ENCODE measurements at regions not wholly inside any gene's neighbourhood (a gene's known extent, or its start where the extent isn't known, plus 50 kb on each side); places are given as distances from the start of the nearest gene placed in this dataset.
A peak's percentile ranks its signal among the peaks of the same experiment; 100 is the strongest.

DNA sequence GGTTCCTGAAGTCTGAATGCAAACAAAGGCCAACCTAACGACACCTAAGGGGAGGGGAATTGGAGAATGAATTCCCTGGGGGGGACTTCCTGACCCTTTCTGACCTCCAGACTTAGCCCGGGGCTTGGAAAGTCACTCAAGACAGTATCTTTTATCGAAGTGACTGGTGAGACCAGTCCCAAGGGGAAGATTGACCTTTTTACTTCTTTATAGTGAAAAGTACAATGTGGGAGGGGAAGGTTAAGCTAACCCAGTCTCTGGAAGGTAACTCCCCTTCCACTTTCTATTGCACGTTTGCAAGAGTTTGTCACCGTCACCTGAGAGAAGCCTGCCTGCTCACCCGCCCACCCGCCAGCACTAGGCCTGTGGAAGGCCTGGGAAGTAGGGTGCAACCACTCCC is 111.9 kb downstream of the EFNB2 start:
- no peak for DNase-seq (ENCODE audit: low read depth)
- TF ChIP-seq, protein P1, sequence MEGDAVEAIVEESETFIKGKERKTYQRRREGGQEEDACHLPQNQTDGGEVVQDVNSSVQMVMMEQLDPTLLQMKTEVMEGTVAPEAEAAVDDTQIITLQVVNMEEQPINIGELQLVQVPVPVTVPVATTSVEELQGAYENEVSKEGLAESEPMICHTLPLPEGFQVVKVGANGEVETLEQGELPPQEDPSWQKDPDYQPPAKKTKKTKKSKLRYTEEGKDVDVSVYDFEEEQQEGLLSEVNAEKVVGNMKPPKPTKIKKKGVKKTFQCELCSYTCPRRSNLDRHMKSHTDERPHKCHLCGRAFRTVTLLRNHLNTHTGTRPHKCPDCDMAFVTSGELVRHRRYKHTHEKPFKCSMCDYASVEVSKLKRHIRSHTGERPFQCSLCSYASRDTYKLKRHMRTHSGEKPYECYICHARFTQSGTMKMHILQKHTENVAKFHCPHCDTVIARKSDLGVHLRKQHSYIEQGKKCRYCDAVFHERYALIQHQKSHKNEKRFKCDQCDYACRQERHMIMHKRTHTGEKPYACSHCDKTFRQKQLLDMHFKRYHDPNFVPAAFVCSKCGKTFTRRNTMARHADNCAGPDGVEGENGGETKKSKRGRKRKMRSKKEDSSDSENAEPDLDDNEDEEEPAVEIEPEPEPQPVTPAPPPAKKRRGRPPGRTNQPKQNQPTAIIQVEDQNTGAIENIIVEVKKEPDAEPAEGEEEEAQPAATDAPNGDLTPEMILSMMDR (IDR thresholded peaks at IDR 0.05; ENCODE audit: insufficient read depth, low read depth, low read length), result no peak
- Histone ChIP-seq H3K27me3 (ENCODE audit: control insufficient read depth, insufficient read depth, low read length) (no peaks in the 10 kb centered on the region), H3K4me3 (ENCODE audit: low read depth, low read length) (no peak overlapping the region), H3K36me3 (ENCODE audit: control insufficient read depth, insufficient read depth, low read length) (no peaks in the 10 kb centered on the region)
- POLR2A ChIA-PET, result no interaction called here
- CTCF ChIA-PET, result no interaction called here

DNA sequence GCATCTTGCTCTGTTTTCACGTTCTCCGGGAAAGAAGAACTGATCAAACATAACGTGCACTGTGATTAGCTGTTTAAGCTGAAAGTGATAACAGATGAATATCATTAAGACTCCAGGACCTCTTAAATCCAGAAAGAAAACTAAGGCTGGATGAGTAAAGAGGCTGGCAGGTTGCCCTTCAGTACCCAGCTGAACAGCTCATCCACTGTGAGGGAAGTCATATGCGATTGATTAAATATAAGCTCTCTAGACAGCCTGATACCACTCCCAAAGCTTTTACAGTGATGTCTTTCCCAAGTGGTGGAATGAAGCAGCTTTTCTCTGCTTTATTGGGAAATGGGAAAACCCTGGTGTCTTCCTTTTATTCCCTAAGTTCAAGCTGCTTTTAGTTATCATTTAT is 116.9 kb downstream of the EFNB2 start:
- no peaks in the 10 kb centered on the region for H3K36me3 ChIP-seq (ENCODE audit: control insufficient read depth, insufficient read depth, low read length)
- H3K27me3 ChIP-seq (ENCODE audit: control insufficient read depth, insufficient read depth, low read length), result peaks cover 2% of the 10 kb centered on the region
- POLR2A ChIA-PET, result no interaction called here
- DNase-seq (ENCODE audit: low read depth), result peak; percentile 77
- CTCF ChIA-PET, result no interaction called here
- TF ChIP-seq, protein P1 (IDR thresholded peaks at IDR 0.05; ENCODE audit: insufficient read depth, low read depth, low read length), result no peak
- H3K4me3 ChIP-seq (ENCODE audit: low read depth, low read length), result no peak overlapping the region

DNA sequence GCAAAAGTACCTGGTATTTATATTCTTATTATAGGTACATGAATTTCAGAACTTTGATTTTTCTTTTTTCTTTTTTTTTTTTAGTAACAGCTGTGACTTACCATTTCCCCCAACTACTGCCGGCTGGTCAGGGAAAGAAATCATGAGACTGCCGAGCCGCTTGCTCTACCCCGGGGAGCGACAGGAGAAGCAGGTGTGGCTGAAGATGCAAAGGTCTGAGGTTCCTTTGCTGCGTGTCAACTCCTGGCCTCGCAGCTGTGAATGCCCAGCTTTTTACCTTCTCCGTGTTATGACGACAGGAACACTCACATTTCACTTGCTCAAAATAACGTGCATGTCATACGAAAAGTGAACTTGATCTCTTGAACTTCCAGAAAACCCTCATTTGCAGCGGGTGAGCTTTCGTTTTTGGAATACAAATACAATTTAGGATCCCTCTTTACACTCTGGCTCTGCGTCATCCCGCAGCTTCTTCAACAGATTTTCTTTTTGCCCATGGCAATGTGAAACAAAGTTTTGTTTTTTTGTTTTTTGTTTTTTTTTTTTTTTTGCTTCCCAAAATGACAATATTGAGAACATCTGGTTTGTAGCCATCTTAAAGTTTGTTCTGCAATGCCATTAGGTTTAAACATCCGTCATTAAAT is 117.9 kb downstream of the EFNB2 start:
- no peak for DNase-seq (ENCODE audit: low read depth)

DNA sequence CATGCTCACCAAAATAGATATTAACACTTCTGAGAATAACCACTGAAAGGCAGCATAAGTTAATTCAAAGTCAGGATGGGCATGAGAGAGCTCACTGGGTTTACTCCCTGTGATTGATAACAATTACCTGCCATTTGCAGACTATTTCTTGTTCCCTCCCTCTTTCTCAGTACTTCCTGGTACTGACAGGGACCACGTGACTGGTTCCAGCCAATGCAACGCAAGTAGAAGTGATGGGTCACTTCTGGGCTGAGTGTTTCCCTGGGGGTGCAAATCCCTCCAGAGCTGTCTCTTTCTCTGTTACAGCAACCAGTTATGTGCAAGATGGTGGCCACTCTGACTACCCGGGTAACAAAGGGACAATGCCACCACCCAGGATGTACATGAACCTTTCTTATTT is 118.8 kb downstream of the EFNB2 start:
- CTCF ChIA-PET, result no interaction called here
- H3K36me3 ChIP-seq (ENCODE audit: control insufficient read depth, insufficient read depth, low read length), result no peaks in the 10 kb centered on the region
- no peak for DNase-seq (ENCODE audit: low read depth)
- peaks cover 2% of the 10 kb centered on the region for H3K27me3 ChIP-seq (ENCODE audit: control insufficient read depth, insufficient read depth, low read length)
- TF ChIP-seq, protein P1 (IDR thresholded peaks at IDR 0.05; ENCODE audit: insufficient read depth, low read depth, low read length), result no peak
- no peak overlapping the region for H3K4me3 ChIP-seq (ENCODE audit: low read depth, low read length)
- POLR2A ChIA-PET, result no interaction called here

More for the DNA sequence above, 117.9 kb downstream of the EFNB2 start:
- Histone ChIP-seq H3K4me3 (ENCODE audit: low read depth, low read length) (no peak overlapping the region), H3K27me3 (ENCODE audit: control insufficient read depth, insufficient read depth, low read length) (peaks cover 2% of the 10 kb centered on the region), H3K36me3 (ENCODE audit: control insufficient read depth, insufficient read depth, low read length) (no peaks in the 10 kb centered on the region)
- ChIA-PET CTCF (no interaction called here), POLR2A (interaction anchor here (0.6 kb wide), 2 partner anchors 16 to 32 kb away, joined by 3 to 6 read pairs; no protein-coding TSS in a partner anchor)
- TF ChIP-seq, protein P1 (IDR thresholded peaks at IDR 0.05; ENCODE audit: insufficient read depth, low read depth, low read length), result no peak

DNA sequence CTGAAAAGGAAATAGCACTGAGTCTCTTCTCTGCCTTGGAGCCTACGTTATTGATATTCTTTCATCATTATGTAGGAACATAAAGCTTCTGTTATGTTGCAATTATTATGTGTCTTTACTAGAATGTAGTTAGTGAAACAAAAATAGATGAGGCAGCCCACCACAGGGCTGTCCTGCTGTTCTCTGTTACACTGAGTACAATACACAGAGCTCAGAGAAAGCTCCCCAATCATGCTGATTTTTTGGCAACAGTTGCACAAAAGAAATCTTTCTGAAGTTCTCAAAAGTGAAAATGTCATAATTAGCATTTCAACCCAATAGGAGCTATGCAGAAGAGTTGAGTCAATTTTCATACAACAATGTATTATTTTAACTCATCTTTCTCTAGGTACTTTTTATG is 119.5 kb downstream of the EFNB2 start:
- TF ChIP-seq, protein P1 (IDR thresholded peaks at IDR 0.05; ENCODE audit: insufficient read depth, low read depth, low read length), result no peak
- Histone ChIP-seq H3K27me3 (ENCODE audit: control insufficient read depth, insufficient read depth, low read length) (peaks cover 2% of the 10 kb centered on the region), H3K36me3 (ENCODE audit: control insufficient read depth, insufficient read depth, low read length) (no peaks in the 10 kb centered on the region), H3K4me3 (ENCODE audit: low read depth, low read length) (no peak overlapping the region)
- CTCF ChIA-PET, result no interaction called here
- POLR2A ChIA-PET, result no interaction called here
- DNase-seq (ENCODE audit: low read depth), result no peak

Measured in BJ (cell line).